GF-D8 (cell line): ENCODE measurements at regions not wholly inside any gene's neighbourhood (a gene's known extent, or its start where the extent isn't known, plus 50 kb on each side); places are given as distances from the start of the nearest gene placed in this dataset.
"Not testable (repeated sequence)": the region's sequence is repeated elsewhere in the genome, so short reads cannot be mapped to it uniquely, and the experiment has no call there.

Experiments
- DNase-seq: peaks from one replicate; lab custom pipeline; 2025; lab: John Stamatoyannopoulos, UW

DNA sequence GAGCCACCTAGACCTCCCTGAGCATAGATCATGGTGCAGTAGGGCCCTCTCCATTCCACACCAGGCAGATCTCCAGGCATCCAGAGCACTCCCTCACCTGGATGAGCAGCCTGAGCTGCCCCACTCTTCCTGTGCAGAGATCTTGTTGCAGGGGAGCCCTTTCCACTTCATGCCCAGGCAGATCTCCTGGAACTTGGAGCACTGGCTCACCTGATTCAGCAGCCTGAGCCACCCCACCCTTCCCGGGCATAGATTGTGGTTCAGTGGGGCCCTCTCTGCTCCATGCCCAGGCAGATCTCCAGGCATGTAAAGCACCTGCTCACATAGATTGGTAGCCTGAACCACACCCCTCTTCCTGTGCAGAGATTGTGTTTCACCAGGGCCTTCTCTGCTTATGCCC is 78.0 kb downstream of the SEC16B start:
- DNase-seq, result no peak

- no peak for DNase-seq
Measured at GRCh38 chr1:177890479-177890878, 79.4 kb downstream of the SEC16B start.

DNA sequence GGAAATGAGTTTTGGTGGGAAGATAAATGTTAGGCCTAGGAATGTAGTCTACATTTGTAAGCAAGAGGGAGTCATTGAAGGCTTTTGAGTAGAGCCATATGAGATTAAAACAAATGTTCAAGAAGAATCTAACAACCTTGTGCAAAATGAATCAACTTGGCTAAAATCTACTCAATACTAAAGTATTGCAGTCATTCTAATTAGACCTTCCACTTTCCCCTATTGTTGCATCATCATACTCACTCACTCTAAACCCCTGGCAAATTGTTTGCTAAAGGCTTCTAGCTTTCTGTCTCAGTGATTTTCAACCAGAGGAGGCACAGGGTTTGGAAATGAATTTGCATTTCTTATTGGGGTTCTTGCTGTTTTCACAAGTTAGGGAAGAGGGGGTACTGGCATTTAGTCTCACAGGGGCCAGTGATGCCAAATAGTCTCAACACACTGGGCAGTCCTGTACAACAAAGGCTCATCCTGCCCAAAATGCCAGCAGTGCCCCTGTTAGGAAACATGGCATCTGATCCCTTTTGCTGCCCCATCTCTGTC is 85.3 kb downstream of the SEC16B start:
- no peak for DNase-seq

DNA sequence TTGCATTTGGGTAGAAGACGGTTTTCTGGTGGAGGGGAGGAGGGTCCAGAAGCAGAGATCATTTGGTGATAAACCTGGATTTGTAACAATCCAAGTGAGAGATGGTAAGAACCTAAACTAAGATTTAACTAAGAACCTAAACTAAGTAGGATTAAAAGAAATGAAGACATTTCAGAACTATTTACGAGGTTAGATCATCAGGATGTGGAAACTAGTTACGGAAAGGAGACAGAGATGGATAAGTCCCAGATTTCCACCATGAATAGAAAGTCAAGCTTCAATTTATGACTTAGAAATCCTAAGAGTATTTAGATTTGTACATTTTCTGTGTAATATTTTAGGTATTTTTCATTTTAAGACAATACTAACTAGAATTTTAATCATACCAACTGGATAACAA is 86.3 kb downstream of the SEC16B start:
- no peak for DNase-seq

- no peak for DNase-seq
Measured at GRCh38 chr1:177880339-177880891, 89.4 kb downstream of the SEC16B start.

- no peak for DNase-seq
Measured at GRCh38 chr1:177877086-177877485, 92.8 kb downstream of the SEC16B start.

- DNase-seq, result no peak
Measured at GRCh38 chr1:177873238-177873637, 96.6 kb downstream of the SEC16B start.

GRCh38 chr1:177872308-177872900 is 97.5 kb downstream of the SEC16B start:
- DNase-seq, result no peak

DNA sequence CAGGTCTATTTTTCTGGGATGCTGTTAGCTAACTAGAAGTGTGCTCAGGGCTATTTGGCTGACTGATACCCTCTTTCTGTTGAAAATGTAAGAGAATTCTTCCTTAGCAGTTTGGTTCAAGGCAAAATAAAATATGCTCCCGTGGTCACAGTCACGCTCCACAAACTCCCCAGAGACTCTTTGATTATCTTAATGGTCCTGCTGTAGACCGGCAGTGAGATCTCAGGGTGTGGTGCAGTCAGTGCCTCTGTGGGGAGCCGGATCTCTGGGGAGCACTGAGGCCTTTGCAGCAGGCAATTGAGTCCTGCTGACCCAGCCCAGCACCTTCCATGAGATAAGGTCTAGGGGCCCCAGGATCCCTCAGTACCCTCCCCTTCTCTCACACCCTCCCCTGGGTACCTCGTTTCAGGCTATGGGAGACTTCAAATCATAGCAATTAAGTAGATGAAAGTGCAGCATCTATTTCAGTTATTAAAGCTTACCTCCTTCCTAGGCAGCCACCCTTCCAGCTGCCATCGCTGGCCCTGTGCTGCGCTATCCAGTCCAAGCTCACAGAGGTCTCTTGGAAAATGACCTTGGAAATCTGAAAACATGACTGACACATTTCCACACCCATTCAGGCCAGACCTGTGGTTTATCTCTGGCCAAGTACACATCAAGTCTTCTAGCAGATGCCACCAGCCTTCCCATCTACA is 98.1 kb downstream of the SEC16B start:
- no peak for DNase-seq

DNA sequence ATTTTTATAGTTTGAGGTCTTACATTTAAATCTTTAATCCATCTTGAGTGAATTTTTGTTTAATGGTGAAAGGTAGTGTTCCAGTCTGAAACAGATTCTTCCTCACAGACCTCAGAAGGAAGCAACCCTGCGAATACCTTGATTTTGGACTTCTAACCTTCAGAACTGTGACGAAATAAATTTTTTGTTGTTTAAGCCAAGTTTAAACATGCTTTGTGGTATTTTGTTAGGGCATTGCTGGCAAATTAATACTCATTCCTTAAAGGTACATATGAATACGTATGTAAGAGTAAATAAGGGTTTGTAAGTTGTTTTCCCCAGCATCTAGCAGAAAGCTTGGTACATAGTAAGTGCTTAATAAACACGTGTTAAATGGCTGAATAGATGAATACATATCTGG is 100.3 kb downstream of the SEC16B start:
- DNase-seq, result no peak

GRCh38 chr1:177869011-177869410 is 100.8 kb downstream of the SEC16B start:
- DNase-seq, result not testable (repeated sequence)

GRCh38 chr1:177865807-177866206 is 104.1 kb downstream of the SEC16B start:
- DNase-seq, result no peak

DNA sequence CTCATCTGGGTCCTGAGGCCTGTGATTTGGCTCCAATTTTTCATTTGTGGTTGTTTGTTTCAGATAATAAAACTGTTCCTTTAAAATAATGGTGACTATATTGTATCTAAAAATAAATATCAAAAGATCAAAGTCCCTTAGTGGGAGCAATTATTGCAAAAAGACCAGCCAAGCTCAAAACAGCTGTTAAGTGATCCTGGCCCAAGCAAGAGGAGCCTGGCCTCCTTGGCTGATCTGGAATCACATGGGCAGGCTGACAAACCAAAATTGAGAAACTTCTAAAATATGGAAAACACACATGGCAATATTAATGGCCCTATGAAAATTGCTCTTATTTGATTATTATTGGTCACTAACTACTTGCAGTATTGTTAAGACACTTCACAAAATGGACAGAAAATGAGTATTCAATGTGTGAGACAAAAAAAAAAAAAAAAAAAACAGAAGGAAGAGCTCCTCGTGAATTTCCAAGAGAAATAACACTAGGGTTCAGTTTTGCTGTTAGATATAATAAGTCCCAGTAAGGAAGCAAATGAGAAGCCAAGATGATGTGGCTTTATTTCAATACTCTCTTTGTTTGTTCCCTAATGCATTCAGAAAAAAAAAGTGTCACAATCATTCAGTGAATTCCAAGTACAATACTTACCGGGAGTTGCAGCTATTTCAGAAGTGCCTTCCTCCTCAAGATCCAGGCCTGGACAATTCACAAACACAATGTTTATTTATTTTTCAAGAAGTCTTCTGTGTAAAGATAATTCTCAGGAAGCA is 105.1 kb downstream of the SEC16B start:
- DNase-seq, result no peak

DNA sequence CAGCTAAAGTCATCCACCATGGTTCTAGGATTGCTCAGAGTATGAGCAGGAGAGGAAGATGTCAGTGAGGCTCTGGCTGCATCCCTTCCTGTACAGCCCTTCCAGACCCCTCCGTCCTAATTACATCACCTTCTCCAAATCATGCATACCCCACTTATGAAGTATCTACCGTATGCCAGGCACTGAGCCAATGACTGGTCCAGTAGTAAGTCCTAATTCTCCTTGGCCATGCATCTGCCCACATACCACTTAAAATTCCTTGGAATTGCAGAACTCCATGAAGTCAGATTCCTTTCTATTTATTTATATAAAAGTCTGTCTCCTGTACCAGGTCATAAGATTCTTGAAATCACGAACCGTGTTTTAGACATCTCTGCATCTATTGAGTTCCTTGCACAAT is 106.1 kb downstream of the SEC16B start:
- DNase-seq, result no peak

DNA sequence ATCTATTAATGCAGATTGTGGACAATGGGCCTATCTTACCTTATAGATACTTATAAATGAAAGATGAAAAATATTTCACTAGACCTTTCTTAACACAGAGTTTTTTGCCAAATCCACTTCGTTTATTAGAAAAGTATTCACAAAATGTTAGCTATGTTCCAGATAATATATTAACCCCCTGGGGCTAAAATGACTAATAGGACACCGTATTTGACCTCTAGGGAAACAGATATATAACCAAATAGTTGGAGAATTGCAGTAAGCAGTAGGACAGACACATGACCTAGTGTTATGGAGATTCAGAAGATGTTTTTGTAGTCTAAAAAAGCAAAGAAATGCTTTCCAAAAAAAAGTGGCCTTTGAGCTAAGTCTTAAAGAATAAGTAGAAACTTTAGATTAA is 106.9 kb downstream of the SEC16B start:
- DNase-seq, result no peak

DNA sequence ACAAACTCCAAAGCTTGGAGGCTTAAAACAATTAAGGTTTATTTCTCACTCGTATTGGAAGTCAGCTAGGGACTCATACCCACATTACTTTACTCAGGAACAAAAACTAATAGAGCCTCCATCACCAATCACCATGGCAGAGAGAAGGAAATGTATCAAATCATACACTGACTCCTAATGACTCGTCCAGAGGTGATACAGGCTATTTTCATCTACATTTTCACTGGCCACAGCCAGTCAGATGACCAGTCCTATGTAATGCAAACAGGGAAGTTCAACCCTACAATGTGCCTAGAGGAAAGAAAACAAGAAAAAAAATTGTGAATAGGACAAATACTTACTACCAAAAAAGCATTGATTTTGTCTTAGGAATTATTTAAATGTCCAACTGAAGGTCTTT is 110.3 kb downstream of the SEC16B start:
- DNase-seq, result no peak

GRCh38 chr1:177858332-177858821 is 111.5 kb downstream of the SEC16B start:
- DNase-seq, result no peak

- DNase-seq, result no peak
Measured at GRCh38 chr1:177857285-177857684, 112.6 kb downstream of the SEC16B start.

GRCh38 chr1:177854951-177855350 is 114.9 kb downstream of the SEC16B start:
- no peak for DNase-seq

- no peak for DNase-seq
Measured at GRCh38 chr1:177849579-177850290, 120.1 kb downstream of the SEC16B start.

DNA sequence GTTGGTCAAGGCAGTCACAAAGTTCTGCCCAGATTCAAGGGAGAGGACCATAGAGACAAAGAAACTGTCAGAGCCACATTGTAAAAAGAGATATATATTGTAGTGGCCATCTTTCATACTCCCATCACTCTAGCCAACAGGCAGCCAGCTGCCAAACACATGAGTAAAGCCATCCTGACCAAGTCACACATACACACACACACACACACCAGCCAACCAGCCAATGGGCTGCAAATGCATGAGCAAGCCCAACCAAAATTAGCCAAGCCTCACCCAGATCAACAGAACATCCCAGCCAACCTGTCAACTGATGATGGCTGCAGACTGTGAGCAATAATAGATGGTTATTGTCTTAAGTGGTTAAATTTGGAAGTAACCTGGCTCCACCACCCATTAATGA is 120.7 kb downstream of the SEC16B start:
- no peak for DNase-seq

- DNase-seq, result no peak
Measured at GRCh38 chr1:177848577-177848976, 121.3 kb downstream of the SEC16B start.
